ENCODE measurements at regions not wholly inside any gene's neighbourhood (a gene's known extent, or its start where the extent isn't known, plus 50 kb on each side); places are given as distances from the start of the nearest gene placed in this dataset.
"Not testable (repeated sequence)": the region's sequence is repeated elsewhere in the genome, so short reads cannot be mapped to it uniquely, and the experiment has no call there.

DNA sequence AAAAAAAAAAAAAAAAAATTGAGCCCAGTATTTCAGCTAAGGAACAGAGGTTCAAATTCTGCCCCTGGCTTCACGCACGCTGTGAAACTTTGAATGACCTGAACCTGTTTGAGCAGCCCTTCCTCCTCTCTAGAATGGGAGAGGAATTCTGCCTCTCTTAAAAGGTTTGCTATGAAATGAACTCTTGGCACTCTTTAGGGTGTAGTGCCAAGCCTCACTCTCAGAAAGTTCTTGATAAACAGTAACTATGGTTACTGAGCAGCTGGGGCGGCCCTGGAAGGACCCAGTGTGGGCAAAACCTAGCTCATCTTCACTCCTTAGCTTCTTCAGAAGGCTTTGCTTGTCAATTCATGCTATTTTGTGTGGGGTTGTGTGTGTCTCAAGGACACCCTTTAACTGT lies 73.7 kb downstream of the GEMIN8 start:
- no peak for DNase-seq
- Histone ChIP-seq H3K9me3 (replicated peaks) (0 out of 2 replicates have a peak, but pooled peaks cover 5% of the 10 kb centered on the region), H3K27ac (no peak overlapping the region), H3K4me3 (no peak overlapping the region), H3K27me3 (no peaks in the 10 kb centered on the region), H3K36me3 (no peaks in the 10 kb centered on the region), H3K4me1 (peaks cover 27% of the 10 kb centered on the region)

DNA sequence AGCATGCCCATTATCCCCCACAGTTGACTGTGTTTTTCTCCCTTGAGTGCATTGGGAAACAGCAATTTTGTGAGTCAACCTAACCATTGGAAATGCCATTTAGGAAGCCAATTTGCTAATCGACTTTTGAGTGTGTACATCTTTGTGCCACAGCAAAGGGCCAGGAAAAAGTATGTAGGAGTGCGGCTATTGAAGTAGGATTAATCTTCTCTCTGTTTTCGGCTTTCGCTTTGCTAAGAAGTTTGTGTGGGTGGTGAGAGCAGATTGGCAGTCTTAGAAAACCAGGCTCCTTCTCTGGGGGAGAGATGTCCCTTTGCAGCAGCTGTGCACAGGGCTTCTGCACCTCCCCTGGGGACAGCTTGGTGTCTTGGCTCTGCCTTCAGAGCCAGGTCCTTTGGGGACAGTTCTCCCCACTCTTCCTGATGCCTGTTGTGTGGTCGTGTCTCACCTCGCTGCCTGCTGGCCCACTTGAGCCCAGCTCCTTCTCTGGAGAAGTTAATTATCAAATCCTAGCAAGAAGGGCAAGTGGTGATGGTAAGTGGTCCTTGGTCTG lies 74.5 kb downstream of the GEMIN8 start:
- no peak for DNase-seq
- Histone ChIP-seq H3K27ac (no peak overlapping the region), H3K27me3 (no peaks in the 10 kb centered on the region), H3K4me3 (no peak overlapping the region), H3K36me3 (no peaks in the 10 kb centered on the region), H3K4me1 (peaks cover 31% of the 10 kb centered on the region), H3K9me3 (replicated peaks) (0 out of 2 replicates have a peak, but pooled peaks cover 5% of the 10 kb centered on the region)

DNA sequence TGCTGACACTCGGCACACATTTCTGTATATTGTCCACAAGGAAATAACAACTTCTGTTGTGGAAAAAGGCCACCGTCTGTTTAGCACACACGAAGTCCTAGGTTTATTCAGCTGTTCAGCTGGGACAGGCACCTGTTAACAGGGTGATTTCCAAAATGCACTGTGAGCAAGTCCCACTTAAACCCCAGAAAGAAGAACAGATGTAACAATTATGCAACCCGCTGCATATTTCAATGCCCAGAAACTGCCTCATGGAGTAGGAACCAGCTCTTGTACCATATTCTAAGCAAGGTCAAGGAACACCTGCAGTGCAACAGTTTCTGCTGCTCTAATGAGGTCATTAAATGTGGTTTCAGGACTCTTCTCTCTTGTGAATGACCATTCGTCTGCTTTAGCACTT lies 77.1 kb downstream of the GEMIN8 start:
- peak overlapping the region; percentile 28; the same call in 1 of the 2 replicates for H3K27ac ChIP-seq
- H3K4me1 ChIP-seq = peaks cover 31% of the 10 kb centered on the region
- H3K9me3 ChIP-seq (replicated peaks) = 0 out of 2 replicates have a peak, but pooled peaks cover 3% of the 10 kb centered on the region
- no peaks in the 10 kb centered on the region for H3K27me3 ChIP-seq
- no peaks in the 10 kb centered on the region for H3K36me3 ChIP-seq
- peak; percentile 73 to 92 for DNase-seq
- H3K4me3 ChIP-seq = no peak overlapping the region

DNA sequence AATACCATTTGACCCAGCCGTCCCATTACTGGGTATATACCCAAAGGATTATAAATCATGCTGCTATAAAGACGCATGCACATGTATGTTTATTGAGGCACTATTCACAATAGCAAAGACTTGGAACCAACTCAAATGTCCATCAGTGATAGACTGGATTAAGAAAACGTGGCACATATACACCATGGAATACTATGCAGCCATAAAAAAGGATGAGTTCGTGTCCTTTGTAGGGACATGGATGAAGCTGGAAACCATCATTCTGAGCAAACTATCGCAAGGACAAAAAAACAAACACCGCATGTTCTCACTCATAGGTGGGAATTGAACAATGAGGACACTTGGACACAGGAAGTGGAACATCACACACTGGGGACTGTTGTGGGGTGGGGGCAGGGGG lies 83.5 kb downstream of the GEMIN8 start:
- H3K27ac ChIP-seq, H3K4me3 ChIP-seq, H3K27me3 ChIP-seq: not testable (repeated sequence)

DNA sequence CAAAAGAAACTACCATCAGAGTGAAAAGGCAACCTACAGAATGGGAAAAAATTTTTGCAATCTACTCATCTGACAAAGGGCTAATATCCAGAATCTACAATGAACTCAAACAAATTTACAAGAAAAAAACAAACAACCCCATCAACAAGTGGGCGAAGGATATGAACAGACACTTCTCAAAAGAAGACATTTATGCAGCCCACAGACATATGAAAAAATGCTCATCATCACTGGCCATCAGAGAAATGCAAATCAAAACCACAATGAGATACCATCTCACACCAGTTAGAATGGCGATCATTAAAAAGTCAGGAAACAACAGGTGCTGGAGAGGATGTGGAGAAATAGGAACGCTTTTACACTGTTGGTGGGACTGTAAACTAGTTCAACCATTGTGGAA lies 83.9 kb downstream of the GEMIN8 start:
- H3K9me3 ChIP-seq (replicated peaks); DNase-seq; H3K27ac ChIP-seq; H3K27me3 ChIP-seq; H3K36me3 ChIP-seq; H3K4me3 ChIP-seq: not testable (repeated sequence)
- H3K4me1 ChIP-seq = peaks cover 10% of the 10 kb centered on the region

More for the DNA sequence above, 83.5 kb downstream of the GEMIN8 start:
- H3K9me3 ChIP-seq (replicated peaks); DNase-seq; H3K4me1 ChIP-seq; H3K36me3 ChIP-seq: not testable (repeated sequence)

DNA sequence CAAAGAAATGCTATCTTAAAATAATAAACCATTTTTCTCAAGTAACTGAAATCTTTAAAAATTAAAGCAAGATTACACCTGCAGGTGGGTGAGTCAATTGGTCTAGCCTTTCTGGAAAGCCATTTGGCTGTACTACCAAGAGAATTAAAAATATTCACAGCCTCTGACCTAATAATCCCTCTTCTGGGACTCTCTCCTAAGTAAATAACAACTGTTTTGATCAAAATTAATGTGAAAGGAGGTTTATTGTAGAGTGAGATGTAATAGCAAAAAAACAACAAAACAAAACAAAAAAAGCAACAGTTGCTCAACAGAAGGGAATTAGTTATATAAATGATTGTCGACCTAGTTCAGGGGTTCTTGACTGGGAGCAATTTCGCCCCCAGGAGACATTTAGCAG lies 89.0 kb downstream of the GEMIN8 start:
- Histone ChIP-seq H3K4me1 (peaks cover 27% of the 10 kb centered on the region), H3K9me3 (replicated peaks) (no peaks in the 10 kb centered on the region; the same call in 1 of the 2 replicates), H3K27me3 (no peaks in the 10 kb centered on the region), H3K36me3 (no peaks in the 10 kb centered on the region), H3K27ac (peak overlapping the region; percentile 89), H3K4me3 (no peak overlapping the region)
- no peak for DNase-seq

DNA sequence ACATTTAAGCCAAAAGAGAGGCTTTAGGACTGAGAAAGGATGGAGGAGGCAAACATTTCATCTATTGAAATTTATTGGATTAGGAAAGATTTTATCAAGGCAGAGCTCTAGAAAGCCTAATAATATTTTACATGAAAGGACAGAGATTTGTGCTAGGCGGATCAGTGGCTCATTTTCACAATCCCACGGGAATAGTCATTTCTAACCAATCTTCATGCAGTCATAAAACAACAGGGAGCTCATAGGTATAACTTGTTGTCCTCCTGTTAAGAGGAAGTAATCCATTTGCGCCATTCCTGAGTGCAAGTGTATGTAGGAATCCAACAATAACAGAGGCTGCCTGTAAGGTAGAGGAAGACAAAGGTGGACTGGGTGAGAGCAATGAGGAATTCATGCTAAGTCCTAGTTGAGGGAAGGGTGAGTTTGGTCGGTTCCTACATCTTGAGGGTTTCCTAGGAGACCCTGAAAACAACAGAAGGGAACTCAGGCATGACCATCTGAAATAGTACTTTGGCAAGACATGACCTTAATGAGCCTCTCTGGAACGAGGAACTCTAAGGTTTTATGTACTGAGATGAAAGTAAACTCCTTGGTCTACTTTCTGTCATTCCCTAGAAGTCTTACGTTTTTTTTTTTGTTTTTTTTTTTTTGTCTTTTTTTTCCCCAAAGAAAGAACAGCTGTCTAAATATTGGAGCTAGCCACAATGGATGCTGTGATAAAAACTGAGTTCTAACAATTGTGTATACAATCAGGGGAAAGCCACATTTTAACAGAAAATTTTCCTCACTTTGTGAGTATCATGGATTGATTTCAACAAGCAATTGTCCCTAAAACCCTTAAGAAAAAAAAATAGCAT lies 89.7 kb downstream of the GEMIN8 start:
- peak overlapping the region; percentile 86 for H3K4me3 ChIP-seq
- DNase-seq = peak; percentile 33 to 72
- no peaks in the 10 kb centered on the region; the same call in 1 of the 2 replicates for H3K9me3 ChIP-seq (replicated peaks)
- H3K4me1 ChIP-seq = peaks cover 28% of the 10 kb centered on the region
- H3K27me3 ChIP-seq = no peaks in the 10 kb centered on the region
- peaks cover 2% of the 10 kb centered on the region; the same call in 1 of the 2 replicates for H3K36me3 ChIP-seq
- peak overlapping the region; percentile 89 for H3K27ac ChIP-seq

DNA sequence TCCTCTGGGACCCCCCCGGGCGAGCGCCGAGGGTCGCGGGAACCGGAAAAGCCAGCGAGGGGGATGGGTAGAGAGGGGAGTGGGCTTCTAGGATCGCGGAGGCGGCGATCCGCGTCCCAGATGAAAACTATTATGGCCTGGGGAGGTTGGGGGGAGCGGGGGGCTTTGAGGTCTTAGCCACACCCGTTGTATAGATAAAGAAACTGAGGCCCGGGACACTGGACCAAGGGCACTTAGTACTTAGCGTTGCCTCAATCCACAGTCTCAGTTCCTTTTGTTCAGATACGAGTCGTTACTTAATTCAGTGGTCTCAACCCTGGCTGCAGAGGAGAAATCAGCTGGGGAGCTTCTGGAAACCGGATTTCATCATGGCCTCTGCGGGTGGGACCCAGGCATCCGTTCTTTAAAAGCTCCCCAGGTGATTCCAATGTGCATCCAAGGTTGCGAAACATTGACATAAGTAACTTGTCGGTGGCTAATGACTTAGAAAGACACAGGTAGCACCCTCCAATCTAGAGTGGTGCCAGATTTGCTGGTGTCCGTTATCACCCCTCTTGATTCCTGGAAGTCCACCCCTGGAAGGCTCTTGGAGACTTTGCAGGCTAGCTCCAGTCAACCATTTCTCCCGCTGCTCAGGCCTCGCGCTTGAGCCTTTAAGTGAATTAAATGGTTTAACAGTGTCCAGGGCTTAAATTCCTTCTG lies 90.7 kb downstream of the GEMIN8 start:
- Histone ChIP-seq H3K4me1 (peaks cover 37% of the 10 kb centered on the region), H3K27ac (peak overlapping the region; percentile 89), H3K27me3 (no peaks in the 10 kb centered on the region), H3K36me3 (peaks cover 2% of the 10 kb centered on the region; the same call in 1 of the 2 replicates), H3K9me3 (replicated peaks) (no peaks in the 10 kb centered on the region; the same call in 1 of the 2 replicates), H3K4me3 (peak overlapping the region; percentile 86)
- DNase-seq = peak; percentile 36 to 66

DNA sequence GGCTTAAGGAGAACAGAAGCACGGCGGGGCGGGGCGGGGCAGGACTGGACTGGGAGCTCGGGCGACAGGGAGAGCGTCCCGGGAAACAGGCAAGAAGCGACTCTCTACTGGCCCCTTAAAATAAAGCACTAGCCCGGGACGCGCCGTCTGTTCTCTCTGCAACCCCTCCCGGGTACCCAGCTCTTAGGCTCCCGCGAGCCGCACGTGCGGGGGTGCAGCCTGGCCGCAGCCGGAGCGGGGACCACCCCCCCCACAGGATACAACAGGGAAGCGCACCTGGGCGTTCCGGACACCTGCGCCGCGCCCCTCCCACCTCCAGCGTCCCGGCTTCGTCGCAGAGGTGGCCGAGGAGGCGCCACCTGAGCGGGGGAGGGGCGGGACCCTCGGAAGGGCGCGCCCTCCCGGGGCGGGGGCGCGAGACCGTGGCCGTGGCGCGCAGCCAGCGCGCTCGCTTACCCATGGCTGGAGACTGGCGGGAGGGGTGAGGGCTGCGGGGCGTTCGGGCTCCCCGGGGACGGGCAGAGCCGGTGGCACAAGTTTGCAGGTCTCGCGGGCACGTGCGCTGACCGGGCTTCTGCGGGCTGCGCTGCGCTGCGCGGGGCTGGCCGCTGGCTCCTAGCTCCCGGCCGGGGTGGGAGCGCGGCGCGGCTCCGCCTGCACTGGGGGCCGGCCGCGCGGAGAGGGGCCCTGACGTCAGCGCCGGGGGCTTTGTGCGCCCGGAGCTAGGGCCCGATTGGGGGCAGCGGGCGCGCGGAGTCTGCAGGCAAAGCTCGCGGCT lies 91.5 kb downstream of the GEMIN8 start:
- H3K27me3 ChIP-seq = no peaks in the 10 kb centered on the region
- peak; percentile 64 to 76 for DNase-seq
- H3K36me3 ChIP-seq = peaks cover 2% of the 10 kb centered on the region; the same call in 1 of the 2 replicates
- peaks cover 45% of the 10 kb centered on the region for H3K4me1 ChIP-seq
- no peaks in the 10 kb centered on the region for H3K9me3 ChIP-seq (replicated peaks)
- peak overlapping the region; percentile 89 for H3K27ac ChIP-seq
- peak overlapping the region; percentile 86 for H3K4me3 ChIP-seq

DNA sequence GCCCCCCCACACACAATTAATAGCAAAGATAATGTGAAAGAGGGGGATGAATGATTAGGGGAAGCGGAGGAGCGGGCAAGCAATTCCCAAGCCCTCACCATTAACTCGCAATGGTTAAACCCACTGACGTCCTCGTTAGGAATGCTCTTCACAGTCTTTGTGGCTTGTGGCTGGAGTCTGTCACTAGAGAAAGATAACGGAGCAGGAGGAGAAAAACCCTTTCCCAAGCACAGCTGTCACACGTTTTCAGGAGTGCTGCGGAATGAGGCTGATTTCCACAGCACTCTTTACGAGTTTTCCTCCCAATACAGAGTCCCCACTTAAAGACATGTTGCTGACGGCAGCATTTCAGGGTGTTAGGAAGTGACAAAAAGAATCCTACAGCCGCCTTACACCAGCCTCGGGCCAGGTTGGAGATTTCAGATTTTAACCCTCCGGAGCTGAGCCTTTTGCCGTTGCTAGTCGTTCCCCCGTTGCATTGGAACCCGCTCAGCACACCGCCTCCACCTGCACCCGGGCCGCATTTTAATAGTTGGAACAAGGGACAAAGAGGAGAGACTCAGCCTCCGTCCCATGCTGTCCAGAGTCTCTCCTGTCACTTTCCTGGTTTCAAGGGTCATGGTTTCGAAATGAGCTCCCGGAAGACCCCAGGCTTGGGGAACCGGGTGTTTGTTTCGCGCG lies 92.2 kb downstream of the GEMIN8 start:
- H3K36me3 ChIP-seq = peaks cover 2% of the 10 kb centered on the region; the same call in 1 of the 2 replicates
- peak overlapping the region; percentile 89 for H3K27ac ChIP-seq
- H3K9me3 ChIP-seq (replicated peaks) = no peaks in the 10 kb centered on the region
- peak overlapping the region; percentile 86 for H3K4me3 ChIP-seq
- peak; percentile 83 to 92 for DNase-seq
- H3K27me3 ChIP-seq = no peaks in the 10 kb centered on the region
- H3K4me1 ChIP-seq = peaks cover 52% of the 10 kb centered on the region

DNA sequence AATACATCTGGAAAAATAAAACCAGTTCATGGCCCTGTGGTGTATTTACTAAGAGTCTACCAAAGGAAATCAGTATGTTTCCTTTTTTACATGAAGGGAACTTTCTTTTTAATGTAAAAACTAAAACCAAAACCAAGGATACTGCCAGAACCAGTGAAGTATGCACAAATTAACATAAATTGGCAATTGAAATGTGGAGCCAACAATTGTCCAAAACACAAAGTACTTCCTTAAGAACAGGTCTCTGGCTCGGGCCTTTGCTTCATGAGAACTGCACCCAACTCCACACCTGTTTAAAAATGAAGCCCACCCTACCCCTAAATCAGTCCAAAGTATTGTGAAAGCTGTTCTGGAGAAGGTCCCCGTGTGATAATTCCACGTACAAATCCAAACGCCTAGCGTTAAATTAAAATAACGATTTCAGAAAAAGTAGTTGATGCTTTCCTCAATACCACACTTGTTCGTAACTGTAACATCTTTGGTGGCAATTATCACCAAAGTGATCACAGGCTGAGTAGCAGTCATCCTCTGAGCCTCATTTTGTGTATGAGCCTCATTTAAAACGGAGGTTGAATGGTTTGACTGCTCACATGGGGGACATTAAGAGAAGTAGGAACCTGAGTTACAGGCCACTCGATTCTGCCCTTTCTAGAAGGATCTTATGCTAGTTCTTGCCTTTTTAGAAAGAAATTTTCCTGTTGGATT lies 93.0 kb downstream of the GEMIN8 start:
- H3K4me3 ChIP-seq = peak overlapping the region; percentile 86
- peaks cover 60% of the 10 kb centered on the region for H3K4me1 ChIP-seq
- no peaks in the 10 kb centered on the region for H3K9me3 ChIP-seq (replicated peaks)
- H3K27ac ChIP-seq = peak overlapping the region; percentile 89
- DNase-seq = peak in 1 of 2 experiments; percentile 35
- H3K36me3 ChIP-seq = peaks cover 2% of the 10 kb centered on the region; the same call in 1 of the 2 replicates
- H3K27me3 ChIP-seq = no peaks in the 10 kb centered on the region

DNA sequence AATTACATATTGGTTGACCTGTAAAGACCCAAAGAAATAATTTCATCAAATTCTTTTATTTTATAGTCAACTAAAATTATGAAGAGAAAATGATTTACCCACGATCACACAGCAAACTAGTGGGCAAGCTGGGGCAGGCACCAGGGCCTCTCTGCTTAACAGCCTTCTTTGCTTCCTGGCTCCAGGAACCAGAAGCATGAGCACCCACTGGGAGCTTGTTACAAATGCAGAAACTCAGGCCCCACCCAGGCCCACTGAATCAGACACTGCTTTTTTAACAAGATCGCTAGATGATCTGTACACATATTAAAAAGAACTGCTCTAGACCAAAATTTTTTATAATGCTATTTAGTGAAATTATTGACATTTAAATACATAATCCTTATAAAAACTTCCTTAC lies 95.0 kb downstream of the GEMIN8 start:
- no peaks in the 10 kb centered on the region for H3K27me3 ChIP-seq
- DNase-seq = peak in 1 of 2 experiments; percentile 29
- H3K36me3 ChIP-seq = peaks cover 3% of the 10 kb centered on the region
- H3K4me3 ChIP-seq = no peak overlapping the region
- H3K9me3 ChIP-seq (replicated peaks) = no peaks in the 10 kb centered on the region
- H3K27ac ChIP-seq = peak overlapping the region; percentile 62
- peaks cover 49% of the 10 kb centered on the region for H3K4me1 ChIP-seq

DNA sequence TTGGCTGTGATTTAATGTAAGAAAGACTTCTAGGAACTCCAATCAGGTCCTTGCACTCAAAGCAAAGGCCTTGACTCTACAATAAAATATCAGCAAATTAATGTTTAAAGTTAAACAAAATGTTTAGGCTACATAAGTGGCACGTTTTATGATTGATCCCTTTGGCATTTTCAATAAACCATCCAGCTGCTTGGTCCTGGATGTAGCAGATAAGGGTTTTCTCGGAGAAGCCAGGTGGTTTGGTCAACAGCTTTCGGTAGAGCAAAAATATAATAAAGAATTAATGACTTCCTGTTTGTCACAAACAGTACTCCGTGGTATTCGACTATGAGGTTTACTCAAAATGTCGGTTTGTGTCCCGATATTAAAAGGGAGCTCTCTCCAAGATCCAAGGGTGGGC lies 95.8 kb downstream of the GEMIN8 start:
- Histone ChIP-seq H3K9me3 (replicated peaks) (no peaks in the 10 kb centered on the region), H3K4me1 (peaks cover 45% of the 10 kb centered on the region), H3K36me3 (peaks cover 3% of the 10 kb centered on the region), H3K27me3 (no peaks in the 10 kb centered on the region), H3K27ac (peak overlapping the region; percentile 62), H3K4me3 (peak overlapping the region; percentile 1; the same call in 1 of the 2 replicates)
- peak; percentile 27 to 62 for DNase-seq
